H1 (cell line): ENCODE measurements at regions not wholly inside any gene's neighbourhood (a gene's known extent, or its start where the extent isn't known, plus 50 kb on each side); places are given as distances from the start of the nearest gene placed in this dataset.

ENCODE experiments used
- CHD7 ChIP-seq: fragments of 300-600 bp; sonication (generic); IDR thresholded peaks from 2 replicates; pipeline ENCODE4 v1.7.1; 2012; ENCODE audit warnings: low read length, moderate library complexity, mild to moderate bottlenecking, inconsistent platforms; ENCODE audit not compliant: insufficient replicate concordance

GRCh38 chr5:166117072-166118066 lies 2174.1 kb upstream of the WWC1 start (continued):
- TF ChIP-seq CHD7 = no peak
